EL (cell line): ENCODE measurements at regions not wholly inside any gene's neighbourhood (a gene's known extent, or its start where the extent isn't known, plus 50 kb on each side); places are given as distances from the start of the nearest gene placed in this dataset.
A peak's percentile ranks its signal among the peaks of the same experiment; 100 is the strongest.

Source experiments
- DNase-seq: peaks from one replicate; pipeline ENCODE4 v3.0.0-alpha.2; 2016

- no peak for DNase-seq
Measured at GRCh38 chr2:58871469-58872142, 630.5 kb upstream of the FANCL start.

DNA sequence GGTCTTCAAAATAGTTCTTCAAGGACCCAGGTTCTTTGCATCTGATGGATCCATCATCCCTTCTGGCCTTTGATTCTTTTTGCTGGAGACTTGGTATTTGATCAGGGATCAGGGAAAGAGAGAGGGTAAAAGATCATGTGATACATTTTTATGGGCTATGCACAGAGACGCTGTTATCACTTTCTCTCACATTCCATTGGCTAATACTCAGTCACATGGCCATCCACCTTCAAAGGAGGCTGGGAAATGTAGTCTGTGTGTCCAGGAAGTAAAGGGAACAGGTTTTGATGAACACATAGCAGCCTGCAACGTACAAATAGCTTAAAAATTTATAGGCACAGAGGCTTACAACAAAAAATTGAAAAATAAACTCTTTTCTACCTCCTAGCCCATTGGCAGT lies 629.6 kb upstream of the FANCL start:
- peak; percentile 14 for DNase-seq

DNA sequence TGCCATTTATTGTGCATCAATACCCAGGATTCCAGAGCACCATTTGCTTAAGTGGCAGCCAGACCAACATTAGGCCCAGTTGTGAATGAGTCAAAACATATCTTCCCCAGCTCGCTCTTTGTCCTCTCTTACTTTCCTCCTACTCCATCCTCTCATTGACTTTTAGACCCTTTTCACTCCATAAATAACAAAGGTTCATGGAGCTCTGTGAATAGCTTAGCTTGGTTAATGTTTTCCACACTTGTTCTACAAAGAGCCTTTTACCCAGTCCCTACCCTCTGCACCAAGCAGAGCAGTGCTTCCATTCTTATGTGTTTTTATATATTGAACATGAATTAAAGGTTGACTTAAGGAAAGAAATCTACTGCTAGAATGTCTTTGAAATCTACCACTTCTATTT lies 625.8 kb upstream of the FANCL start:
- no peak for DNase-seq

DNA sequence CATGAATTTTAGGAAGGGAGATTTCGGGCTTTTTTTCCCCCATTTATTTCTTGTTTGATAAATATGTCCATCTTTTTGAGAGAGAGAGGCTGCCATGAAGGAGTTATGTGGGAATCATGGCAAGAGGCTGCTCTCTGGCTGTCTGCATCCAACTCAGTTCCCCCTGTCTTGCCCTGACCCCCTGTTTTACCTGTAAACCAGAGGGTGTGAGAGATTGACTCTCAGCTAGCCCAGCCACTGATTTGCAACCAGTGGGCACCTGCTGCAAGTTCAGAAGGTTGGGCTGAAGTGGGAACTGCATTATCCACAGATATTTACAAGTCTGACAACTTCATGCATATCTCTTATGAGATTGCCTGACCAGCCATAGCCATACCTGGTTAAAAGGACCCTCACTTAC lies 625.4 kb upstream of the FANCL start:
- DNase-seq: no peak

- no peak for DNase-seq
Measured at GRCh38 chr2:58866040-58866439, 624.9 kb upstream of the FANCL start.

- no peak for DNase-seq
Measured at GRCh38 chr2:58865436-58865835, 624.3 kb upstream of the FANCL start.

- DNase-seq: no peak
Measured at GRCh38 chr2:58862244-58862643, 621.1 kb upstream of the FANCL start.

DNA sequence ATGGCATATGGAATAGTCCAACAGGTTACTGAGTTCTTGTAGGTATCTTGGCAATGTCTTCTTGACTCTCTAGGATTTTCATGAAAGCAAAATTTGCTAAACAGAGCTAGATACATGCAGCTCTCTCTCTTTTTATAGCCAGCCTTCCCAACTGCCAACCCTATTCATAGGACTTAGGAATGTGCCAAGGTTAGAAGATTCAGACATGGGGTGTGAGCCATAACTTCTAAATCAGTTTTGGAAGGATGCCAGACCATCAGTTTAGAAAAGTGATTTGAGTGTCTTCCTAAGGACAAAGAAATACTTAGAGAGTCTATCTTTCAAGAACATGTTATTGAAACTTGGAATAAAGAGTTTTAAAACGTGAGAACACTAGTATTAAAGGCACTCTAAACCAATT lies 619.5 kb upstream of the FANCL start:
- no peak for DNase-seq

GRCh38 chr2:58856100-58856499 lies 615.0 kb upstream of the FANCL start:
- DNase-seq: no peak

GRCh38 chr2:58853420-58853819 lies 612.3 kb upstream of the FANCL start:
- DNase-seq: no peak

GRCh38 chr2:58852905-58853304 lies 611.8 kb upstream of the FANCL start:
- DNase-seq: no peak

GRCh38 chr2:58852243-58852642 lies 611.1 kb upstream of the FANCL start:
- no peak for DNase-seq

DNA sequence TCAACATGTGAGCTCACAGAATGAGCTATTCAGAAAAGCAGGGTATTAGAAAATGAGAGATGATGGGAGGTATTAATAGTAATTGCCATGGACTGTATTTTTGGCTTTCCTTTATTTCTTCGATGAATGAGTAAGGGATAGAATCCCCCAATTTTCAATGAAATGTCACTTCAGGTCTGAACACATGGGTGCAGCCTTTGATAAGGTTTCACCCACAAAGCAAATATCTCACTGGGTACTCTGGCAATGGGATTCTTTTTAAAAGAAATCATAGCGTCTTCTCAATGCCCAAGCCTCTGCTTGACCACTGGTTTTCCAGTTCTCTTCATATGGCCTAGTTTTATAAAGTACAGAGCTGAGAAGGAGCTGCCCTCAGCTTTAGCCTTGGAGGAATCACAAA lies 610.5 kb upstream of the FANCL start:
- no peak for DNase-seq

- DNase-seq: no peak
Measured at GRCh38 chr2:58845011-58845410, 603.9 kb upstream of the FANCL start.

GRCh38 chr2:58842501-58843155 lies 601.5 kb upstream of the FANCL start:
- no peak for DNase-seq

- DNase-seq: peak; percentile 26
Measured at GRCh38 chr2:58834404-58834803, 593.3 kb upstream of the FANCL start.

- no peak for DNase-seq
Measured at GRCh38 chr2:58826795-58827194, 585.7 kb upstream of the FANCL start.

DNA sequence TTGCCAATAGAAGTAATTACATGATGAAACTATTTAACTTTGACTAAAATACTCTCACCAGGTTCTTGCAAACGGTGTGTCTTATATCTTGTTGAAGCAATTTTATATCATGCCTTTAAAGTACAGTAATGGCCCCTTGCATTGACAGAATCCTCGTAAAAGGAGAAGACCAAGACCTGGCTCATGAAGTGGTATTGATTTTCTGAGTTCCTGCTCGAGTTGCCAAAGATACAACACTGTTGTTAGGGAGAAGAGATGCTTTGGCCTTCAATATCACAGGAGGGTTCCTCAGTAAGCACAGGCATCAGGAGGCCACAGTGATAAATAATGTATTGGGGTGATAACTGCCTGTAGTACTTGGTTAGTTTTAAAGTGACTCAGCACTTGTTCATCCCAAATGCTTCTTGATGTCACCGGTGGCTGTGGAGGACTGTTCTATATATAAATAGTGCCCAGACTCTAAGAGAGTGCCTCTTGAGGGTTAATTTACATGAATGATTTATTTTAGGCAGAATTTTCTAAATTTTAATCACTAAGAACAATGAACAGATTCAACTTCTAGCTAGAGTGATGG lies 571.7 kb upstream of the FANCL start:
- DNase-seq: no peak

GRCh38 chr2:58805126-58805525 lies 564.0 kb upstream of the FANCL start:
- no peak for DNase-seq

DNA sequence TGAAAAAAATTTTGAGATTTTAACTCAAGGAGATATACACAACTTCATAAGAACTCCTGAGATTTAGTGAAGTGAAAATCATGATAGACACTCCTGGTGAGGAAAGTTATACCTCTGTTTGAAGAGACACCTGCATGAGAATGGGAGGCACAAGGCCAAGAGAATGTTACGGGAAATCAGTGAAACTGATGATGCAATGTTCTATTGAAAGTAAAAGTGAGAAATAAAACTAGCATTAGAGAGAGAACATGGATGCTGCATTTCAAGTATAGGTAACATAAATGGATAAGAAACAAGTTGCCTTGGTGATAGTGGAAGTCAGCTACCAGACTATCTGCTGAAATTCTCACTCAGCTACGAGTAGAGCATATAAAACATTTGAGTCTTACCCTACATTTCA lies 562.1 kb upstream of the FANCL start:
- no peak for DNase-seq

DNA sequence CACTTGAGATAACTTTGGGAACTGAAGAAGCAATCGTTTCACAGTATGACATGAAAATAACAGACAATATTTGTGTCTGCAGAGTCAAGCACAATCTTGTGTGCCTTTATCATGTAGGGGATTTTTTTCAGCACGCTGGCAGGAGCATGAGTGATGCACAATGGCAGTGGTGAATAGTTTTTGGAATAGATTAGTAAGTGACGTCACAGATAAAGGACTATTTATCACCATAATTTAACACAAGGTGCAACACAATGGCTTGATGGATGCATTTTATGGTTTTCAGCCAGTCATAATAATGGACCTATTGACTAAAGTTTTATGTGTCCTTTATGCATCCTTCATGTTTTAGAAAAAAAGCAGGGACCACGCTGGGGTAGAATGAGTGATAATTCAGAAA lies 559.8 kb upstream of the FANCL start:
- DNase-seq: no peak

DNA sequence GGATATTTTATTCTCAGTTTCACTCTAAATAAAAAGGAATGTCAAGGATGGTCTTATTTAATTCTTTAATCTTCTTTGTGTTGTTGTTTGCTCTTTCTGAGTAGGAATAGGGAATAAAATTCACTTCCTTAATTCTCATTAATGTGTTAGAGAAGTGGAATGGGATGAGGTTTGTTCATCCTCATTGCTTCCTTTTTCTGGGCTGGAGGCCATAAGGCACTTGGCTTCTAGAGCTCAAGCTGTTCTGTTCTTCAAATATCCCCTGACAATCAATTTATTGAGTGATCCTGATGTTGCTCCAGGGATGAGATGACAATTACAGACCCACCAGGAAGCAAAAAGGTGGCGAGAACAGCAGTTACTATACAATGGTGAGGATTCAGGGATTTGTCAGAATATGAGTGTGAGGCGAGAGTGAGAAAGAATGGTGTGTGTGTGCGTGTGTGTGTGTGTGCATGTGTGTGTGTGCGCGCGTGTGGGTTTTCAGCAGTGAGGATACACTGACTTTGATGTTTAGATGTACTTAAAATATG lies 557.6 kb upstream of the FANCL start:
- DNase-seq: no peak

DNA sequence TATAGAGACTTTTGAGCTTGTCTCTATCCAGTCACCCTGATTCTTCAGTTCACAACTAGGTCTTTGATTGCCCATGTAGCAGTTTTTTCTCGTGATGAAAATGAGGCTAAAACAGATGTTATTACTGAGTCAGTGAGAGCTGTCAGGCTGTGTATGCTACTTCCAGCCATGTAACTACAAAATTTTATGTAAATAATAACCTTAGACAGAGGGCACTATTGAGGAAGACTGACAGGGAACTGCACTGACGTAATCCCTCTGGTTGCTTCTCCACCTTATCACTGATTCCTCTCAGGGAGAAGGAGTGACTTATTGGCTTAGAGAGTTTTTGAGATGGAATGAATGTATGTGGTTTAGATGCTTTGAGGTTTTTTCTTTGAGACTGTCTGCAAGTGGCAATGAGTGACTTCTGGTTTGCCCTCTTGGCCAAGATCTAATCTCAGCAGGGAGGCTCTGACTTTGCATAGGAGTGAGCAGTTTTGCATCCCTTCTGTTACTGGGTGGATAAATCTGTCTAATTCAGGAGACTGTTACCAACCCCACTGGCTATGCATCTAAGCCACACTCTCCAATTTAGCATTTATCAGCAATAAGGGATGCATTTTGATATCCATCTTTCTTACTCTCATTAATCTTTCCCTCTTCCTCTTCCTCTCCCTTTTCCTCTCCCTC lies 555.2 kb upstream of the FANCL start:
- no peak for DNase-seq

GRCh38 chr2:58794916-58795315 lies 553.8 kb upstream of the FANCL start:
- no peak for DNase-seq
